A549 (cell line): ENCODE measurements at regions not wholly inside any gene's neighbourhood (a gene's known extent, or its start where the extent isn't known, plus 50 kb on each side); places are given as distances from the start of the nearest gene placed in this dataset.

Experiments
- CEBPB ChIP-seq, 2 experiments: fragments of >200 bp in 1 of 2; sonication (Bioruptor Twin) in 1 of 2; formaldehyde crosslinking in 1 of 2; IDR thresholded peaks; 2 replicates each; pipeline ENCODE4 v1.6.1; 2012 to 2016
- CHD2 ChIP-seq: fragments of 150-350 bp; IDR thresholded peaks from 2 replicates; pipeline ENCODE4 v1.6.1; 2014; ENCODE audit warnings: low read length; ENCODE audit not compliant: partially characterized antibody
- CHD4 ChIP-seq: fragments of 200-600 bp; sonication (generic); IDR thresholded peaks from 2 replicates; pipeline ENCODE4 v1.6.1; 2016; ENCODE audit warnings: antibody characterized with exemption, mild to moderate bottlenecking, borderline replicate concordance
- EP300 ChIP-seq, 2 experiments: fragments of >200 bp; sonication (Bioruptor Twin); formaldehyde crosslinking; IDR thresholded peaks; 2 replicates in 1 of 2; 3 replicates in 1 of 2; pipeline ENCODE4 v1.6.1; 2016 to 2017
- HDAC2 ChIP-seq: fragments of 200-600 bp; sonication (generic); IDR thresholded peaks from 2 replicates; pipeline ENCODE4 v1.6.1; 2016
- JUN ChIP-seq, 2 experiments: fragments of >200 bp; sonication (Bioruptor Twin); formaldehyde crosslinking; IDR thresholded peaks; 2 replicates in 1 of 2; 3 replicates in 1 of 2; pipeline ENCODE4 v1.6.1; 2016 to 2017
- JUNB ChIP-seq: fragments of >200 bp; sonication (Bioruptor Twin); formaldehyde crosslinking; IDR thresholded peaks from 2 replicates; pipeline ENCODE4 v1.6.1; 2016
- POLR2A ChIP-seq: IDR thresholded peaks from 2 replicates; pipeline ENCODE4 v1.6.1; 2012; ENCODE audit warnings: mild to moderate bottlenecking, low read length
- ZC3H11A ChIP-seq: fragments of 450-650 bp; IDR thresholded peaks from 2 replicates; pipeline ENCODE4 v1.6.1; 2014; ENCODE audit warnings: antibody characterized with exemption, mild to moderate bottlenecking
- TF ChIP-seq, protein P1 (sequence below): fragments of >200 bp; sonication (Bioruptor Twin); formaldehyde crosslinking; IDR thresholded peaks from 3 replicates; pipeline ENCODE4 v1.5.1; 2016
- TF ChIP-seq, protein P2 (sequence below): IDR thresholded peaks from 2 replicates; pipeline ENCODE4 v1.6.1; 2012
- TF ChIP-seq, protein P3 (sequence below): fragments of 450-650 bp; IDR thresholded peaks from 2 replicates; pipeline ENCODE4 v1.6.1; 2014; ENCODE audit warnings: antibody characterized with exemption
- TF ChIP-seq, protein P4 (sequence below): fragments of 200-600 bp; sonication (generic); IDR thresholded peaks from 2 replicates; pipeline ENCODE4 v1.6.1; 2016; ENCODE audit warnings: antibody characterized with exemption, mild to moderate bottlenecking, moderate library complexity

DNA sequence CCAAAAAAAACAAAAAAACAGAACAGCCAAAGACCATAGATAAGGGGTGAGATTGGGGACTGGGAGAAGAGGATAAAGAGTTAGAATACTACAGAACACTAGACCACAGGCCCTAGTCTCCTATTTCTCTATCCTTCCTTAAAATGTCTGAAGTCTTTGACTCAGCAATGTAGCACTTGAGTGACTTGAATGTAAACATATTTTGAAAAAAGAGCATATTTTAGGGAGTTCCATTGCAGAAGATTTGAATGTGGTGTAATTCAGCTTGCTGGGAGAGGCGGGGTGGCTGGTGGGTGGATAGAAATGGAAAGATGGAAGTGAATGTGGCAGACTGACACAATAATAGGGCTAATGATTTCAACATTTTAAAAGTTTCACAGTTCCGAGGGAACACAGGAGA, 144.9 kb downstream of the CHIC2 start:
- no peak for TF ChIP-seq ZC3H11A
- no peak for TF ChIP-seq JUN (IDR thresholded peaks at IDR 0.05)
- TF ChIP-seq CHD2, result no peak
- TF ChIP-seq, protein P1, sequence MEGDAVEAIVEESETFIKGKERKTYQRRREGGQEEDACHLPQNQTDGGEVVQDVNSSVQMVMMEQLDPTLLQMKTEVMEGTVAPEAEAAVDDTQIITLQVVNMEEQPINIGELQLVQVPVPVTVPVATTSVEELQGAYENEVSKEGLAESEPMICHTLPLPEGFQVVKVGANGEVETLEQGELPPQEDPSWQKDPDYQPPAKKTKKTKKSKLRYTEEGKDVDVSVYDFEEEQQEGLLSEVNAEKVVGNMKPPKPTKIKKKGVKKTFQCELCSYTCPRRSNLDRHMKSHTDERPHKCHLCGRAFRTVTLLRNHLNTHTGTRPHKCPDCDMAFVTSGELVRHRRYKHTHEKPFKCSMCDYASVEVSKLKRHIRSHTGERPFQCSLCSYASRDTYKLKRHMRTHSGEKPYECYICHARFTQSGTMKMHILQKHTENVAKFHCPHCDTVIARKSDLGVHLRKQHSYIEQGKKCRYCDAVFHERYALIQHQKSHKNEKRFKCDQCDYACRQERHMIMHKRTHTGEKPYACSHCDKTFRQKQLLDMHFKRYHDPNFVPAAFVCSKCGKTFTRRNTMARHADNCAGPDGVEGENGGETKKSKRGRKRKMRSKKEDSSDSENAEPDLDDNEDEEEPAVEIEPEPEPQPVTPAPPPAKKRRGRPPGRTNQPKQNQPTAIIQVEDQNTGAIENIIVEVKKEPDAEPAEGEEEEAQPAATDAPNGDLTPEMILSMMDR, result no peak
- no peak for TF ChIP-seq POLR2A
- TF ChIP-seq, protein P2, sequence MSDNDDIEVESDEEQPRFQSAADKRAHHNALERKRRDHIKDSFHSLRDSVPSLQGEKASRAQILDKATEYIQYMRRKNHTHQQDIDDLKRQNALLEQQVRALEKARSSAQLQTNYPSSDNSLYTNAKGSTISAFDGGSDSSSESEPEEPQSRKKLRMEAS, result no peak
- TF ChIP-seq JUNB, result no peak
- TF ChIP-seq CEBPB (IDR thresholded peaks at IDR 0.05), result no peak
- no peak for TF ChIP-seq CHD4
- TF ChIP-seq, protein P3, sequence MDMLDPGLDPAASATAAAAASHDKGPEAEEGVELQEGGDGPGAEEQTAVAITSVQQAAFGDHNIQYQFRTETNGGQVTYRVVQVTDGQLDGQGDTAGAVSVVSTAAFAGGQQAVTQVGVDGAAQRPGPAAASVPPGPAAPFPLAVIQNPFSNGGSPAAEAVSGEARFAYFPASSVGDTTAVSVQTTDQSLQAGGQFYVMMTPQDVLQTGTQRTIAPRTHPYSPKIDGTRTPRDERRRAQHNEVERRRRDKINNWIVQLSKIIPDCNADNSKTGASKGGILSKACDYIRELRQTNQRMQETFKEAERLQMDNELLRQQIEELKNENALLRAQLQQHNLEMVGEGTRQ, result no peak
- no peak for TF ChIP-seq EP300 (IDR thresholded peaks at IDR 0.05)
- TF ChIP-seq, protein P4, sequence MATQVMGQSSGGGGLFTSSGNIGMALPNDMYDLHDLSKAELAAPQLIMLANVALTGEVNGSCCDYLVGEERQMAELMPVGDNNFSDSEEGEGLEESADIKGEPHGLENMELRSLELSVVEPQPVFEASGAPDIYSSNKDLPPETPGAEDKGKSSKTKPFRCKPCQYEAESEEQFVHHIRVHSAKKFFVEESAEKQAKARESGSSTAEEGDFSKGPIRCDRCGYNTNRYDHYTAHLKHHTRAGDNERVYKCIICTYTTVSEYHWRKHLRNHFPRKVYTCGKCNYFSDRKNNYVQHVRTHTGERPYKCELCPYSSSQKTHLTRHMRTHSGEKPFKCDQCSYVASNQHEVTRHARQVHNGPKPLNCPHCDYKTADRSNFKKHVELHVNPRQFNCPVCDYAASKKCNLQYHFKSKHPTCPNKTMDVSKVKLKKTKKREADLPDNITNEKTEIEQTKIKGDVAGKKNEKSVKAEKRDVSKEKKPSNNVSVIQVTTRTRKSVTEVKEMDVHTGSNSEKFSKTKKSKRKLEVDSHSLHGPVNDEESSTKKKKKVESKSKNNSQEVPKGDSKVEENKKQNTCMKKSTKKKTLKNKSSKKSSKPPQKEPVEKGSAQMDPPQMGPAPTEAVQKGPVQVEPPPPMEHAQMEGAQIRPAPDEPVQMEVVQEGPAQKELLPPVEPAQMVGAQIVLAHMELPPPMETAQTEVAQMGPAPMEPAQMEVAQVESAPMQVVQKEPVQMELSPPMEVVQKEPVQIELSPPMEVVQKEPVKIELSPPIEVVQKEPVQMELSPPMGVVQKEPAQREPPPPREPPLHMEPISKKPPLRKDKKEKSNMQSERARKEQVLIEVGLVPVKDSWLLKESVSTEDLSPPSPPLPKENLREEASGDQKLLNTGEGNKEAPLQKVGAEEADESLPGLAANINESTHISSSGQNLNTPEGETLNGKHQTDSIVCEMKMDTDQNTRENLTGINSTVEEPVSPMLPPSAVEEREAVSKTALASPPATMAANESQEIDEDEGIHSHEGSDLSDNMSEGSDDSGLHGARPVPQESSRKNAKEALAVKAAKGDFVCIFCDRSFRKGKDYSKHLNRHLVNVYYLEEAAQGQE, result no peak
- TF ChIP-seq HDAC2, result no peak
